HepG2 (cell line): ENCODE measurements at regions not wholly inside any gene's neighbourhood (a gene's known extent, or its start where the extent isn't known, plus 50 kb on each side); places are given as distances from the start of the nearest gene placed in this dataset.

Experiments
- ATAC-seq: fragments of 200-7000 bp; cut with Tn5 transposase; 3 replicates; pipeline ENCODE4 v1.9.1; 2020; ENCODE audit warnings: mild to moderate bottlenecking, moderate library complexity
- BruUV-seq: library from RNA; stranded (reverse); fragments of 400-500 nt; replicated peaks from 2 replicates; lab custom pipeline; 2021; lab: Mats Ljungman, UMichigan
- CTCF ChIA-PET: fragments of 300-600 bp; formaldehyde crosslinking; extraction: SDS; loops from one replicate; lab custom pipeline; 2021; ENCODE audit warnings: low total read pairs, inconsistent platforms, low intra/inter-chr PET ratio; lab: Yijun Ruan, JAX
- POLR2A ChIA-PET: fragments of 350-600 bp; sonication (Branson Sonifier 250); formaldehyde crosslinking; loops from one replicate; lab custom pipeline; 2020; ENCODE audit warnings: antibody characterized with exemption, inconsistent platforms; lab: Yijun Ruan, JAX
- DNase-seq: peaks from one replicate; pipeline ENCODE4 v3.0.0-alpha.2; 2015; ENCODE audit warnings: low spot score
- FAIRE-seq: peaks from 3 replicates; lab custom pipeline; 2011; peaks lifted over from hg19 to GRCh38; lab: Jason Lieb, UNC
- H2AFZ ChIP-seq: one replicate; pipeline ENCODE4 v1.6.1; 2011; ENCODE audit warnings: low read length, inconsistent platforms
- H3K27ac ChIP-seq: fragments of 300-600 bp; 3 replicates; pipeline ENCODE4 v1.8.0; 2011; ENCODE audit warnings: mixed run types, mild to moderate bottlenecking, mixed read lengths, low read length, inconsistent platforms; ENCODE audit not compliant: insufficient read depth; ENCODE audit errors: extremely low read length
- H3K27me3 ChIP-seq, 2 experiments: fragments of 200-600 bp in 1 of 2; 2 replicates in 1 of 2; 3 replicates in 1 of 2; pipeline versions ENCODE4 v1.6.0 to v1.8.0; 2011; ENCODE audit warnings: low read length in 2 of 2, mild to moderate bottlenecking in 2 of 2, moderate library complexity in 2 of 2, inconsistent platforms in 1 of 2; ENCODE audit not compliant: insufficient read depth in 2 of 2, control insufficient read depth in 1 of 2
- H3K36me3 ChIP-seq, 2 experiments: fragments of 200-600 bp in 1 of 2; replicated peaks in 1 of 2; 2 replicates in 1 of 2; 3 replicates in 1 of 2; pipeline versions ENCODE4 v1.5.1 to v1.8.0; 2011; ENCODE audit warnings: low read length in 2 of 2, inconsistent platforms in 1 of 2; ENCODE audit not compliant: insufficient read depth in 2 of 2, control insufficient read depth in 1 of 2
- H3K4me1 ChIP-seq: 2 replicates; pipeline ENCODE4 v1.5.1; 2012; ENCODE audit warnings: low read length, inconsistent platforms; ENCODE audit not compliant: insufficient read depth
- H3K4me2 ChIP-seq: 2 replicates; pipeline ENCODE4 v1.6.0; 2011; ENCODE audit warnings: low read depth, low read length, inconsistent platforms
- H3K4me3 ChIP-seq, 3 experiments: fragments of 200-600 bp in 1 of 3; sonication (generic), shearing (Covaris generic) in 1 of 3; replicated peaks in 1 of 3; 2 replicates each; pipeline ENCODE4 v1.5.1; 2011 to 2016; ENCODE audit warnings: low read length in 3 of 3, inconsistent platforms in 2 of 3, low read depth in 2 of 3, mild to moderate bottlenecking in 2 of 3, control low read depth in 1 of 3, mixed read lengths in 1 of 3; ENCODE audit not compliant: insufficient read depth in 1 of 3
- H3K79me2 ChIP-seq: one replicate; pipeline ENCODE4 v1.6.1; 2011; ENCODE audit warnings: low read length, inconsistent platforms; ENCODE audit not compliant: insufficient read depth
- H3K9ac ChIP-seq: 2 replicates; pipeline ENCODE4 v1.6.0; 2011; ENCODE audit warnings: mild to moderate bottlenecking, low read depth, low read length, inconsistent platforms; ENCODE audit not compliant: insufficient read depth
- H3K9me3 ChIP-seq: 2 replicates; pipeline ENCODE4 v1.5.1; 2012; ENCODE audit warnings: mild to moderate bottlenecking, low read length
- H4K20me1 ChIP-seq: 2 replicates; pipeline ENCODE4 v1.6.0; 2011; ENCODE audit warnings: inconsistent platforms, mild to moderate bottlenecking, low read length, moderate library complexity; ENCODE audit not compliant: insufficient read depth
- BCL3 ChIP-seq: sonication (generic); formaldehyde crosslinking; IDR thresholded peaks from 2 replicates; pipeline ENCODE4 v1.5.1; 2020; ENCODE audit warnings: mild to moderate bottlenecking, missing genetic modification reagents, moderate library complexity
- BHLHE40 ChIP-seq: IDR thresholded peaks from 2 replicates; pipeline ENCODE4 v1.6.1; 2011; ENCODE audit warnings: low read length, improper control_type of control experiment
- DMAP1 ChIP-seq: IDR thresholded peaks from 2 replicates; pipeline ENCODE4 v1.6.1; 2016
- DR1 ChIP-seq: sonication (generic); formaldehyde crosslinking; IDR thresholded peaks from 2 replicates; pipeline ENCODE4 v1.8.0; 2021; ENCODE audit warnings: mild to moderate bottlenecking, missing genetic modification reagents, inconsistent platforms
- FOSL1 ChIP-seq: sonication (generic); formaldehyde crosslinking; IDR thresholded peaks from 2 replicates; pipeline ENCODE4 v1.9.0; 2021; ENCODE audit warnings: missing genetic modification reagents, borderline replicate concordance
- FOXA3 ChIP-seq: IDR thresholded peaks from 2 replicates; pipeline ENCODE4 v1.6.1; 2016; ENCODE audit warnings: missing genetic modification reagents, missing compliant biosample characterization
- HIVEP1 ChIP-seq: sonication (generic); formaldehyde crosslinking; IDR thresholded peaks from 2 replicates; pipeline ENCODE4 v1.4.0; 2020; ENCODE audit warnings: mild to moderate bottlenecking, missing genetic modification reagents
- ISX ChIP-seq: sonication (generic); formaldehyde crosslinking; conservative IDR thresholded peaks from 2 replicates; pipeline ENCODE4 v1.5.0; 2020; ENCODE audit warnings: missing genetic modification reagents
- MXD3 ChIP-seq: IDR thresholded peaks from 2 replicates; pipeline ENCODE4 v1.6.1; 2016; ENCODE audit warnings: mild to moderate bottlenecking, missing biosample characterization, missing genetic modification reagents
- NR0B2 ChIP-seq: sonication (generic); formaldehyde crosslinking; IDR thresholded peaks from 2 replicates; pipeline ENCODE4 v1.4.0; 2020; ENCODE audit warnings: mild to moderate bottlenecking, missing genetic modification reagents
- SMAD3 ChIP-seq: sonication (generic); formaldehyde crosslinking; IDR thresholded peaks from 2 replicates; pipeline ENCODE4 v1.4.0; 2020; ENCODE audit warnings: missing genetic modification reagents
- SP140L ChIP-seq: sonication (generic); formaldehyde crosslinking; IDR thresholded peaks from 2 replicates; pipeline ENCODE4 v1.4.0; 2020; ENCODE audit warnings: missing genetic modification reagents, borderline replicate concordance
- ZBTB34 ChIP-seq: sonication (generic); formaldehyde crosslinking; IDR thresholded peaks from 2 replicates; pipeline ENCODE4 v1.8.0; 2022; ENCODE audit warnings: mild to moderate bottlenecking, missing genetic modification reagents
- ZIK1 ChIP-seq: sonication (generic); formaldehyde crosslinking; IDR thresholded peaks from 2 replicates; pipeline ENCODE4 v1.5.0; 2020; ENCODE audit warnings: mild to moderate bottlenecking, low read depth, missing genetic modification reagents, borderline replicate concordance
- ZMAT5 ChIP-seq: sonication (generic); formaldehyde crosslinking; IDR thresholded peaks from 2 replicates; pipeline ENCODE4 v1.5.0; 2020; ENCODE audit warnings: mild to moderate bottlenecking, low read depth, missing genetic modification reagents, borderline replicate concordance
- ZNF20 ChIP-seq: sonication (generic); formaldehyde crosslinking; IDR thresholded peaks from 2 replicates; pipeline ENCODE4 v1.4.0; 2020; ENCODE audit warnings: mild to moderate bottlenecking, moderate library complexity, missing genetic modification reagents
- ZNF549 ChIP-seq: sonication (generic); formaldehyde crosslinking; IDR thresholded peaks from 2 replicates; pipeline ENCODE4 v1.5.0; 2020; ENCODE audit warnings: missing genetic modification reagents
- ZNF567 ChIP-seq: sonication (generic); formaldehyde crosslinking; IDR thresholded peaks from 2 replicates; pipeline ENCODE4 v1.8.1; 2023; ENCODE audit warnings: mild to moderate bottlenecking, missing genetic modification reagents, borderline replicate concordance
- ZNF615 ChIP-seq: sonication (generic); formaldehyde crosslinking; IDR thresholded peaks from 2 replicates; pipeline ENCODE4 v1.5.0; 2020; ENCODE audit warnings: mild to moderate bottlenecking, missing genetic modification reagents, borderline replicate concordance
- WGBS: methylation state at CpG from one replicate; pipeline ENCODE4 v1.1.6; 2017; ENCODE audit warnings: low lambda C conversion rate; 5-methylcytosine and 5-hydroxymethylcytosine counted together
- in situ Hi-C: cut with HindIII; loops from 2 replicates; pipeline ENCODE4 v1.10.0; 2017; ENCODE audit warnings: low pct_unique_long_range_greater_than_20kb; ENCODE audit not compliant: extremely low pct_ligation_motif_present
- intact Hi-C: fragments of 100-400 bp; cut with micrococcal nuclease; formaldehyde crosslinking; loops from one replicate; pipeline ENCODE4 v1.10.0; 2022; ENCODE audit not compliant: unreplicated experiment

GRCh38 chr9:126071076-126071750 is 255.4 kb upstream of the MVB12B start:
- H2AFZ ChIP-seq: no peak overlapping the region
- CTCF ChIA-PET: no interaction called here
- H3K4me1 ChIP-seq: no peaks in the 10 kb centered on the region
- intact Hi-C loops: no loop called here
- DNase-seq (no peak), FAIRE-seq (no peak), ATAC-seq (no peak)
- in situ Hi-C loops: no loop called here
- no peaks in the 10 kb centered on the region for H3K79me2 ChIP-seq
- no peak overlapping the region for H3K27ac ChIP-seq
- no peak overlapping the region for H3K4me3 ChIP-seq
- WGBS: 30% methylated on average over 13 of the region's 13 CpGs
- POLR2A ChIA-PET: no interaction called here
- BruUV-seq: no TSS peak
- no peaks in the 10 kb centered on the region for H4K20me1 ChIP-seq
- H3K4me2 ChIP-seq: no peak overlapping the region
- no peak overlapping the region for H3K9ac ChIP-seq
- TF ChIP-seq HIVEP1 (no peak), NR0B2 (CRISPR knock-in tag) (no peak), SMAD3 (CRISPR knock-in tag) (no peak), FOSL1 (CRISPR knock-in tag) (no peak), BCL3 (no peak), MXD3 (CRISPR knock-in tag) (no peak), ZBTB34 (no peak), DMAP1 (CRISPR knock-in tag) (no peak), ZIK1 (no peak), ZNF549 (no peak), SP140L (CRISPR knock-in tag) (no peak), ISX (no peak), DR1 (no peak), ZNF20 (CRISPR knock-in tag) (no peak), FOXA3 (CRISPR knock-in tag) (no peak), ZNF567 (CRISPR knock-in tag) (no peak), ZMAT5 (CRISPR knock-in tag) (no peak), BHLHE40 (no peak), ZNF615 (CRISPR knock-in tag) (no peak)
- no peaks in the 10 kb centered on the region for H3K9me3 ChIP-seq
- peaks cover 6 to 9% of the 10 kb centered on the region in 2 experiments; a peak in 2 of 5 replicates for H3K27me3 ChIP-seq
- H3K36me3 ChIP-seq: no peaks in the 10 kb centered on the region
